ENCODE measurements at regions not wholly inside any gene's neighbourhood (a gene's known extent, or its start where the extent isn't known, plus 50 kb on each side); places are given as distances from the start of the nearest gene placed in this dataset.

GRCh38 chr5:72559866-72560766 lies 52.9 kb upstream of the ZNF366 start:
- in situ Hi-C loops (cut with MboI; ENCODE audit: low sequenced_read_pairs) = no loop called here
- no peaks in the 10 kb centered on the region for H3K27me3 ChIP-seq (ENCODE audit: control insufficient read depth, insufficient read depth, low read length)
- ATAC-seq (ENCODE audit: low read depth) (no peak), DNase-seq (no peak)
- no peaks in the 10 kb centered on the region for H4K20me1 ChIP-seq (ENCODE audit: insufficient read depth, low read length)
- no peak overlapping the region for H3K23ac ChIP-seq (ENCODE audit: low read depth, low read length)
- H3K14ac ChIP-seq (replicated peaks; ENCODE audit: low read depth, low read length) = no peak overlapping the region
- intact Hi-C loops (cut with micrococcal nuclease) = no loop called here
- no peak overlapping the region for H2AK5ac ChIP-seq (ENCODE audit: low read depth, low read length)
- no peak overlapping the region for H2AFZ ChIP-seq (replicated peaks; ENCODE audit: low read length, poor library complexity)
- CTCF ChIA-PET = interaction anchor here (0.5 kb wide), 1 partner anchor 1052 kb away, joined by 3 read pairs; no protein-coding TSS in a partner anchor
- H3K9me3 ChIP-seq (ENCODE audit: control insufficient read depth, insufficient read depth, low read length) = 0 out of 2 replicates have a peak, but pooled peaks cover 2% of the 10 kb centered on the region
- peak overlapping the region; percentile 47 for H2AK9ac ChIP-seq (replicated peaks; ENCODE audit: low read depth, low read length, poor library complexity)
- no peak overlapping the region for H4K8ac ChIP-seq (ENCODE audit: low read depth in 2 of 2, low read length in 2 of 2)
- dilution Hi-C loops (cut with HindIII; ENCODE audit: low sequenced_read_pairs, unreplicated experiment) = no loop called here
- H3K4ac ChIP-seq (ENCODE audit: low read depth, low read length) = no peak overlapping the region
- H3K4me2 ChIP-seq (ENCODE audit: low read depth, low read length) = no peak overlapping the region
- peaks cover 14% of the 10 kb centered on the region for H3K4me1 ChIP-seq (ENCODE audit: control insufficient read depth, insufficient read depth, low read length)
- no peak overlapping the region for H2BK15ac ChIP-seq (ENCODE audit: low read depth, low read length)
- no peak overlapping the region for H2BK5ac ChIP-seq (ENCODE audit: low read depth, low read length, poor library complexity, severe bottlenecking)
- TF ChIP-seq CEBPB (IDR thresholded peaks at IDR 0.05; ENCODE audit: low read depth, low read length) (no peak), RCOR1 (IDR thresholded peaks at IDR 0.05; ENCODE audit: insufficient replicate concordance, low read length) (no peak), RAD21 (IDR thresholded peaks at IDR 0.05; ENCODE audit: low read length) (no peak), FOS (IDR thresholded peaks at IDR 0.05; ENCODE audit: low read depth, low read length) (no peak), CTCF (conservative IDR thresholded peaks at IDR 0.05; ENCODE audit: low read depth, low read length) (no peak), SMC3 (IDR thresholded peaks at IDR 0.05; ENCODE audit: low read depth, low read length) (no peak), CHD1 (IDR thresholded peaks at IDR 0.05; ENCODE audit: low read depth, low read length) (no peak), USF2 (IDR thresholded peaks at IDR 0.05; ENCODE audit: low read depth, low read length) (no peak), MXI1 (IDR thresholded peaks at IDR 0.05; ENCODE audit: borderline replicate concordance, low read depth, low read length) (no peak), MAFK (IDR thresholded peaks at IDR 0.05; ENCODE audit: low read depth, low read length) (no peak), RFX5 (IDR thresholded peaks at IDR 0.05; ENCODE audit: low read depth, low read length) (no peak), NFE2L2 (IDR thresholded peaks at IDR 0.05; ENCODE audit: low read depth, low read length) (no peak), ELK1 (IDR thresholded peaks at IDR 0.05; ENCODE audit: borderline replicate concordance, low read depth, low read length) (no peak), BHLHE40 (IDR thresholded peaks at IDR 0.05; ENCODE audit: low read depth, low read length) (no peak)
- H3K9me1 ChIP-seq (ENCODE audit: insufficient read depth, low read length) = peaks cover 3% of the 10 kb centered on the region; the same call in 1 of the 2 replicates
- WGBS, 2 experiments (ENCODE audit: extremely low coverage in 2 of 2, insufficient read length in 1 of 2) = 88% methylated on average over 3 of the region's 5 CpGs; no CpG with 5 or more reads in 1 of the 2 experiments
- BruUV-seq (replicated peaks) = no TSS peak
- H3K4me3 ChIP-seq (ENCODE audit: insufficient read depth, low read depth, low read length) = no peak overlapping the region
- H4K5ac ChIP-seq (ENCODE audit: low read depth, low read length) = no peak overlapping the region
- POLR2A ChIA-PET (ENCODE audit: unreplicated experiment) = no interaction called here
- no peak overlapping the region for H3K27ac ChIP-seq (ENCODE audit: insufficient read depth, low read length)
- H3K36me3 ChIP-seq (ENCODE audit: control insufficient read depth, insufficient read depth, low read length) = no peaks in the 10 kb centered on the region
- H3K18ac ChIP-seq (ENCODE audit: low read depth, low read length) = no peak overlapping the region
- no peaks in the 10 kb centered on the region for H3K79me1 ChIP-seq (ENCODE audit: low read depth in 1 of 2, low read length in 2 of 2)
- no peak overlapping the region for H2BK20ac ChIP-seq (ENCODE audit: low read depth, low read length)
- no peak overlapping the region for H3K9ac ChIP-seq (ENCODE audit: low read depth, low read length)
- H3K56ac ChIP-seq (ENCODE audit: extremely low read depth, insufficient read depth, low read length) = no peak overlapping the region
- no peak overlapping the region for H2BK120ac ChIP-seq (ENCODE audit: low read depth, low read length)
- H4K91ac ChIP-seq (ENCODE audit: insufficient read depth, low read depth, low read length) = no peak overlapping the region
